Kidney glomerular epithelial cell (primary cell): ENCODE measurements at regions not wholly inside any gene's neighbourhood (a gene's known extent, or its start where the extent isn't known, plus 50 kb on each side); places are given as distances from the start of the nearest gene placed in this dataset.
"Not testable (repeated sequence)": the region's sequence is repeated elsewhere in the genome, so short reads cannot be mapped to it uniquely, and the experiment has no call there.

Experiments
- DNase-seq: peaks from one replicate; lab custom pipeline; 2025; lab: John Stamatoyannopoulos, UW

GRCh38 chr7:27412164-27412563 is 169.6 kb downstream of the EVX1 start:
- DNase-seq: no peak

DNA sequence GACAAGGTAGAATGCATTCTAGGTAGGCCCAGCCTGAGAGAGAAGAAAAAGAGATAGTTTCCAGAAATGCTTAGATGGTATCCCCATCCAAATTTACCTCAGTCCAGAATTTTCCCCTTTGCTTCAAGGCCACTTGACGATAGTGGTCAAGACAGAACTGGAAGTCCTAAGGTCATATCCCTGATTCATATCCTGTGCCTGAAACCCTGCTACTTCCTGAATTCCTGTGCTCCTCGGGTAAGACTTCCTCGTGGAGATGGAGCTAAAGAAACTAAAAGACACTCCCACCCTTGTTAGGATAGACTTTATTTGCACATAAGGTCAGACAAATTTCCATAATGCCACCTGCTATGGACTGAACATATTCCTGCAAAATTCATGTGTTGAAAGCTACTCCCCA is 175.9 kb downstream of the EVX1 start:
- no peak for DNase-seq

DNA sequence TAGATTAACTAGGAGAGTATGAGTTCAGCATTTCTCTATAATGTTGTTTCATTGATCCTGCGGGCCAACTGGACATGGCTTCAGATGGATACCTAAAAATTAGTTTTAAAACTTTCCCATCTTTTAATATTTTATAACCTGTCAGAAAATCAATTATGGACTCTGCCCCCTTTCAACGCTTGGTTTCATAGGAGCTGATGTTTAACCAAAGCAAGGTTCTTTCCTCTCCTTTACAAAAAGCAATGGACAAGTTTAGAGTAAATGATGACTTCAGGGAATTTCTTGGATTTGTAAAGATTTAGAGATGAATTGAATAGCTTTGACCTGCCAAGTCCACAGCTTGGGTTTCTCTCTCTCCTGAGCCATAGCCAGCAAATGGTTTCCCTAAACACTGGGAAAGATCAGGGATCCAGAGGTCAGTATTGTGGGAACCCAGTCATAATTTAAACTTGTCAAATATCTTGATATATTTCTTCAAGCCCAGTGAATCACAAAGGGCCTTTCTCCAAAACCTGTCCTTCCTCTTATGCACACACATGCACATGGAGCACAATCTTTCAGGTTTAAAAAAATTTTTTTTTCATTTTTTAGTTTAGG is 177.1 kb downstream of the EVX1 start:
- DNase-seq: no peak

DNA sequence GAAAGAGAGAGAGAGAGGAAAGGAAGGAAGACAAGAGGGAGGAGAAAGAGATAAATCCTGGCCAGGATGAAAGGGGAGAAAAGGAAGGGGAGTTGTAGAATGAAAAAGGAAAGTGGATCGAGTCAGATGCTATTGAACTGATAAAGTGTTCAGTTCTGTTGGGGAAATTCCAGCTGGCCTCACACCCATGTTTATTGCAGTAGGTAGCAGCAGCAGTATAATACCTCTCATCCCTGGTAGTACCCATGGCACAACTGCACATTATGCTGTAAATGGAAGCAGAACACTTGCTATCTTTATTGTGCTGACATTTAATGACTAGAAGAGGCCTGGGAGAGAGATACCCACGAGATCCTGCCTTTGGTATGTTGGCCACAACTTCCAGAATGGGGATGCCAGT is 178.1 kb downstream of the EVX1 start:
- DNase-seq: no peak

DNA sequence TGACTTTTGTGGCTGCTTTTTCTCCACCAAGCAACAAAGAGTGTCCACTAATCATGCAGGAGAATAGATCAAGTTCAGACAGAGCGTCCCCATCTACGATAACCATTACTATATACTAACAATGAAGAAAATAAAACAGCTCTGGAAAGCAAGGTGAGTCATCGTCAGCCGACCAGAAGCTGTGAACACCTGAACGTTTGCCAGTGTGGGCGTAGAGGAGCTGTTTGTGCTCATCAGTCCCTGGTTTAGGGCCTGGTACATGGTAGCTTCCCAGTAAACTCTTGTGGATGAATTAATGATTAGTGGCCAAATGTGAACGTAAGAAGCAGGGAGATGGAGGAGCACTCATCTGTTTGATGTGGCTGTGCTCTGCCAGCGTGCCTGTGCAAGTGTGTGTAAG is 180.7 kb downstream of the EVX1 start:
- no peak for DNase-seq

GRCh38 chr7:27423821-27424220 is 181.2 kb downstream of the EVX1 start:
- no peak for DNase-seq

- no peak for DNase-seq
Observed at GRCh38 chr7:27424231-27424630, 181.6 kb downstream of the EVX1 start.

DNA sequence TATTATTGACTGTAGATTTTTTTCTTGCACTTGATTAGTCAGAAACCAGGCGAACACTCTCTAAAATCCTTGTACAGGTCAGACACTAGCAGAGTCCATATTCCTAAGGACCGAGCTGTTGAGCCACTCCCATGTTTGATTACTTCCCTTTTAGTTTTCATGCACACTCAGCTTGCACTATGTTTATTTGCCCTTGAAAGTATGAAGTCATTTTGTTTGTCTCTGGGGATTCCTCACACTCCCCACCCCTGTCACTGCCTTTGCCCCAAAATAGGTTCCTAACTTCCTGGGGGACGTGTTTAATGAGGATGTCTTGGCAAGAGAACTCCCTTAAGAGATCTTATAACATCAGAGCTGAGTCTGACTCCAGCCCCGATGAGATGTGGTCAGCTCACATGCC is 182.1 kb downstream of the EVX1 start:
- no peak for DNase-seq

DNA sequence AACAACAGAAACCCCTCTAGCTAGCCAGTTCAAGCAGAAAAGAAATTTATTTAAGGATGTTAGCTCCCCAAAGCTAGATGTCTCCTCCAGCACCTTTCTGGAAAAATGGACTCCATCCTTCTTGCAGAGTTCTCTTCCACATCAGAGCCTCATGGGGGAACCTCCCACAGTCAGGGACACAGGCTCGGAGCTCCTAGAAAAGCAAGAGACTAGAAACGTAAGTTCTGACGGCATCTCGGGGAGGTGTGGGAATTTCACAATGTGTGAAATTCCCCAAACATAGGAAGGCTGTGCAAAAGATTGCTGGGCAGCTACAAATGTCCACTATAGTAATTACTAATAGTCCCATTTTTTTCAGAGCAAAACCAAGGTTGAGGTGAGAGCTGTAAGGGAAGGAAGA is 184.8 kb downstream of the EVX1 start:
- DNase-seq: no peak

DNA sequence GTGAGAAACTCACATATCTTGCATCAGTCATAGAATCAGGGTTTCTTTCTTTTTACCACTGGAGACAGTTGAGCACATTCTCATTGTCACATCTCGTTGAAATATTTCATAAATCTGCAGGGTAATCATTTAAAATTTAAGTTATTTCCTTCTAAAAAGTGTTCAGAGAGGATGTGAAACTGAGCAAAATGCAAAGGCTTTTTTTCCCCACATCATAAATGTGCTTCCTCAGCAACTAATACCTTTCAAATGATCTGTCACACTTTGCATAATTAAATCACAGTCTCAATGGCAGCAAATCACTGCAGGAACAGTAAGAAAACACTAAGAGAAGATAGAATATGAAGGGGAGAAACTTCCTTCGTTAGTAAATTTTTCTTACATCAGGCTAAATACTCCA is 187.5 kb downstream of the EVX1 start:
- no peak for DNase-seq

DNA sequence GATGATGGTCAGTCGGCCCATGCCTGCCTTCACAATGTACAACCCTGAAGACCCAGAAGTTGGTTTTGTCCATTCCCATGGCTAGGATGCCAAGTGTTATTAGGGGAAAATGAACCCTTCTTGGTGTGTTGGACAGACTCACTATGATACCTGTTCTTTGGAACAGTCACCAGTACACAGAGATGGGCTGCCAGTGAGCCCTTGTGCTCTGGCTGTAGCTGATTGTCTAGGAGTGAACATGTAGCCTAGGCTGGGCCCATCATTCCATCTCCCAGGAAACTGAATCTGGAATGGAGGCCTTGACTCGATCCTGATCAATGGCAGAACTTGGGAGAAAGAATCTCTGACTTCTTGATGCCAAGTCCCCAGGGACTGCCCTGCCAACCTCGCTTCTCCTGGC is 188.9 kb downstream of the EVX1 start:
- DNase-seq: no peak

DNA sequence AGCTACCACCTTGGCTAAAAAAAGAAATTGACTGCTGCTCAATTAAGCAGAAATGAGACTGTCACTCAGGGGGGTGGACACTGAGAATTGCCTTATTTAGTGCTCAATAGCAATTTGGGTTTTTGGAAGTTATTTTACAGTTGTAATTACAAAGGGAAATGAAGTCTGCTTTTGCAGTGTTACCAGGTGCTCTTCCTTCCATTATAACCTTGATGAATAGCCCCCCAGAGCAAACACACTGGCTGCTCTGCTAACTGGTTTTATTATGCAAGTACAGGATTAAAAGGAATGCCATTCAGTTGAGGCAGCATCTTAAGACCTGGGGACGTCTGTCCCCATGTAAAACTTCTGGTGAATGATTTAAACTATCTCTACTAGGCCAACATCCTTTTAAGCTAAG is 191.0 kb downstream of the EVX1 start:
- DNase-seq: no peak

DNA sequence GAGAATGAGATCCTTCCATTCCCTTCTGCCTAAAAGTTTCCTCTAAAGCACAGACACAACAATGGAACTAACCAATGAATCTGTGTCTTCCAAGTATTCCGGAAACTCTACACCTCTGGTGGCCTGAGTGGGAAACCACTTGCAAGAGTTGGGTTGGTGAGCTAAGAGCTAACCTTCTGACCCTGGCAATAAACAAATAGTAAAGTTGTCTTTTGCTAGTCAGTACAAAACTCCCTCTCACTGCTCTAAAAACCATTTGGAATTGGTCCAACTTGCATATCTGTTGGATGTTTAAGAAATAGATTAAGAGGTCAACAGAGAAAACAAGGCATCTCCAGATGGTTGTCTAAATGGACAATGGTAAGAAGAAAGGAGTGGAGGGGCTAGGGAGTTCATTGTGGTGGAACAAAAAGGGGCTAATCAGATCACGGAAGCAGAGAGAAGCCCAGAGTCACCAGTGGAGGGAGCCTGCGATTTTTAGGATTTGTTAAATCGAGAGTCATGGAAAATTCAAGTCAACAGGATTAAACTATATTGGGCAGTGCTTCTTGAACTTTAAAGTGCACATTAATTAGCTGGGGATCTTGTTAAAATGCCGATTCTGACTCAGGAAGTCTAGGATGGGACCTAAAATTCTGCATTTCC is 192.3 kb downstream of the EVX1 start:
- DNase-seq: no peak

DNA sequence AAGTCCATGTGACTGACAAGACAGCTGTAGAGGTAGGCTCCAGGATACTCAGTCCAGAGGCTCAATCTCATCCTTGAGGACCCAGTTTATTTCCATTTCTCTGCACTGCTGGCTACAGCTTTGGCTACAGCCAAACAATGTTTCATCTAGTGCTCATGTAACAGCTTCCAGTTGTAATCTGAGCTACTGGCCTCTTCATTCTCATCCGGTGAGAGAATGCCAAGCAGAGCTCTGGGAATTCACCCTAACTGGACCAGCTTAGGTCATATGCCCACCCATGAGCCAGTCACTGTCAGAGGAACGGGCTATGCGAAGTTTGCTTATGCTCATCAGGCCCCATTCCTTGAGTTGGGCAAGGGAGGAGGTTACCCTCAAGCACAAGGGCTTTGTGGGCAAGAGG is 192.9 kb downstream of the EVX1 start:
- peak; percentile 64 for DNase-seq

GRCh38 chr7:27438881-27439589 is 196.4 kb downstream of the EVX1 start:
- DNase-seq: no peak

DNA sequence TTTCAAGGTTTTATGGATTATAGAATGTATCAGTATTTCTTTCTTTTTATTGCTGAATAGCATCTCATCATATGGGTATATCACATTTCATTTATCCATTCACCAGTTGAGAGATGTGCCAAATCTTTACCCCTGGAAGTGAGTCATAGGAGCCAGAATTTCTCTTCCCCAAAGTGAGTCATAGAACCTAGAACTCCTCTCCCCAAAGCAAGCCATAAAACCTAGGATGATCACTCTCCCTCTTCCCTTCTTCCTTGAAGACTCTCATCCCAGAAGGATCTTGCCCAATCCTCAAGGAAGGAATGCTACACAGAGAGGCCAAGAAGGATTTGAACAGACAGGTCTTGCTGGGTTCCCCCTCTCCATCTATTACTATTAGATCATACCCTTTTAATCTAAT is 199.9 kb downstream of the EVX1 start:
- no peak for DNase-seq

- not testable (repeated sequence) for DNase-seq
Observed at GRCh38 chr7:27449046-27449445, 206.4 kb downstream of the EVX1 start.

DNA sequence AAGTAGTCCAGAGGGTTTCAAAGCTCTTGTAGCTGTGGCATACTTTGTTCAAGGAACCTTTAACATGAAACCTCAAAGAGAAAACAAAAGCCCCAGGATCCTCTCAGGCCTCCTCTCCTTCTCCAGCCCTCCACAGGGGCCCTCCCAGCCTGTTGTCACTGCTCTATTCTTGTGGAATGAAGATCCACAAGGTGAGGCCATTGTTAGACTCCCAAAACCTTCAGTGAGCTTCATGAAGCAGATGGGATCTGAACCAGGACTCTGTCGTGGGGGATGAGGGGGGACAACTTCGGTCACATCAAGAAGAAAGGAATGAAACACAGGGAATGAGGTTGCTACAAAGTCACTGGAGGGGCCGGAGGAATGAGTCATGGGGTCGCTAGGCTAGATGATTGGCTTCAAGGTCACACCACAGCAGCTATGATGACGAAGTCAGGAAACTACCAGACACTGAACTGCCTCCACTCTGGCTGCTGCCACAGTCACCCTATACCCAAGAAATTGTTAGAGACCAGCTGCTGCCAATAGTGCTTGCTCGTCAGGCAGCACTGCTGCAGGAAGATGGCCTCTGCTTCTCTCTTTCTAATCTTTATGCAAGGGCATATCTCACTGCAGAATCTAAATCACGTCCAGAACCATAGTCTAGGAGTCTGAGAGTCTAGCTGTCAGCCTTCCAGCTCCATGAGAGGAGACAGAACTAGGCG is 208.8 kb downstream of the HIBADH start:
- no peak for DNase-seq

DNA sequence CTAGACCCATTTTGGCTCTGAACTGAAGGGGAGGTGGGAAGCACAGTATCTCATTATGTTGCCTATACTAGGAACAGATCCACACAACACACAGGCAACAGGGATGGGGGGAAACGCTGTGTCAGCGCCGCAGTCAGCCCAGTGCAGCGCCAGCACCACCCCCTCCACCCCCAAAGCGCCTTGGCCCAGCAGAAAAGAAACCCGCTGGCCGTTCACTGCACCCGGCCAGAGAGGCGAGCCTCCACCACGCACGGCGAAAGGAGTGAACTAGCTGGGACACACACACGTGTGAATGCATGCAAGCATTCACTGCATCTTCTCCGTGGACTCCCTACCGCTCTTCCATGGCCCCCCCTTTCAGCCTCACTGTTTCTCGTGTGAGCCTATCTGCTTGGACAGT is 205.6 kb downstream of the HIBADH start:
- not testable (repeated sequence) for DNase-seq

DNA sequence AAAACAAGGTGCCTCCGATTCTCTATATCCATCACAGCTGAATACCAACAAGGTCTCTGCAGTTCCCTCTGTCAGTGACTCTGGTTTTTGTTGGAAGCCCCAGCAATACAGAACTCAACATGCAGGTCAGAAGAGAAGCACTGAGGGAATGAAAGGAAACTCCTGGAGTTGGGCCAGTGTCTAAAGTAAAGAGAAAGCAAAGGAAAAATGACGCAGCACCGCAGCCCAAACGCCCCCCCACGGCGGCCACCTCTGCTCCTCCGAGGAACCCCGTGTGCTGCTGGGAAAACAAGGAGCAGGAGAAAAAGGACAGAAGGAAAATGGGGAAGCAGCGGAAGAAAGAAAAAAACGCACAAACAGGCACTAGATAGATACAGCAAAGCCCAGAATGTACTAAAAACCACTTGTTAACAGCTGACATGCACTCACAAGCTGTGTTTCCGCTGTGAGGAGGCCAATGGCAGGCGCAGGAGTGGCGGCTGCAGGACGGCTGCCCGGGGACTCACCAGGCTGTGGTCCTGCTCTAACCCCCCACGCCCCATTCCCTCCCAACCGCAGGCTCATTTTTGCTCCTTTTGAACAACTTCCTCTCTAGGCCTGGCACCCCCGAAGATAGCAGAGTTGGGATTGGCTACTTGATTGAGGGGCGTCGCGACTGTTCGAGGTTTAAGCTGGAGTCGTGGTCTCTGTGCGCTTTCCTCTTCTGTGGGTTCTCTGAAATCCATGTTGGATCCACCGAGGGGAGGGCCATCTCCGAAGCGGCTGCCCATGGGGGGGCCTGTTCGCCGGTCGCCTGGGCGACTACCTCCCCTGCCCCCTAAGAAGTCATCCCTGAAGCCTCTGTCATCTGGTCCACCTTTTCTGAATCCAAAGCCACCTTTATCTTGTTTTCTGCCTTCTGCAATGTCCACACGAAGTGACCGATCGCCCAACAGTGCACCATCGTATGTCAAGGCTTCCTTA is 204.8 kb downstream of the HIBADH start:
- DNase-seq: not testable (repeated sequence)

GRCh38 chr7:27459021-27459730 is 203.5 kb downstream of the HIBADH start:
- no peak for DNase-seq
